ENCODE measurements at regions not wholly inside any gene's neighbourhood (a gene's known extent, or its start where the extent isn't known, plus 50 kb on each side); places are given as distances from the start of the nearest gene placed in this dataset.

DNA sequence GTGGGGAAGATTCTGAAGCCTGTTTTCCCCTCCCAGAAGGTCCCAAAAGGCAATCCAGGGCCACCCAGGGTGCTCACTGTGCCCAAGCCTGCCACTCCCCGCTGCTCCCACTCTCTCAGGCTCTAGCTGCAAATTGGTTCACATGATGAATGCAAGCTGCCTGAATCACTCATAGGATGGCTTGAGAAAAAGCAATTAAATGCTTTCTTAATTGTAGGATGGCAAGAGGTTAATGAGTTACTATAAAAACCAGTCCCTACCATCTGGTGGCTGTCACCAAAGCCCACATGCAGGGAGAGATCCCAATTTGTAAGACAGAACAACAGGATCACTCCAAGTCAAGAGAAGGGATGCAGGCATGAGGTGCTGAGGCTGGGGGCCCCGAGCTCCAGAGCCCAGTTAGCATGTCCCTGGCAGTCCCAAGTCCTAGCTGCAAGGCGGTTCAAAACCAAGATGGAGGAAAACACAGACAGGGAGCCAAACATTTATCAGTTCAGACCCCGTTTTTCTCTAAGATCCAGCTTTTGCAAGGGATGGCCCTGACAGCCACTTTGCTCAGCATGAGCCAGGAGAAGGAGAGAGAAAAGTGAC, 207.1 kb downstream of the UACA start:
- DNase-seq (ENCODE audit: low read depth): no peak

DNA sequence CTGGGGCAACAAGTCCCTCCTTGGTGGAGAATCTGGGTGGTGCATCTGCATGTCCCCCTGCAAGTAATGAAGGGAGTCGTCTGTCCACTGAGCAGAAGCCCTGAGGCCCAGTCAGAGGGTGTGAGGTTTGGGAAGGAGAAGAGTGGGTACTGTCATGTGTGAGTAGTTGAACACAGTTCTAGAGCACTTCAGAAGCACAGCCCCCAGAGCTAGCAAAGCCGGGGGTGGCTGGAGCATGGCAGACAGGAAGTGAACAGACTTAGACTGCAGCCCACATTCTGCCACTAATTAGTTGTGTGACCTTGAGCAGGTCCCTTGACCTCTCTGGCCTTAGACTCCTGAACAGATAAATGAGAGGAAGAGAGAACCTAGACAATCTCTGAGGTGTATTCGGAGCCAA, 207.6 kb downstream of the UACA start:
- no peak for DNase-seq (ENCODE audit: low read depth)

DNA sequence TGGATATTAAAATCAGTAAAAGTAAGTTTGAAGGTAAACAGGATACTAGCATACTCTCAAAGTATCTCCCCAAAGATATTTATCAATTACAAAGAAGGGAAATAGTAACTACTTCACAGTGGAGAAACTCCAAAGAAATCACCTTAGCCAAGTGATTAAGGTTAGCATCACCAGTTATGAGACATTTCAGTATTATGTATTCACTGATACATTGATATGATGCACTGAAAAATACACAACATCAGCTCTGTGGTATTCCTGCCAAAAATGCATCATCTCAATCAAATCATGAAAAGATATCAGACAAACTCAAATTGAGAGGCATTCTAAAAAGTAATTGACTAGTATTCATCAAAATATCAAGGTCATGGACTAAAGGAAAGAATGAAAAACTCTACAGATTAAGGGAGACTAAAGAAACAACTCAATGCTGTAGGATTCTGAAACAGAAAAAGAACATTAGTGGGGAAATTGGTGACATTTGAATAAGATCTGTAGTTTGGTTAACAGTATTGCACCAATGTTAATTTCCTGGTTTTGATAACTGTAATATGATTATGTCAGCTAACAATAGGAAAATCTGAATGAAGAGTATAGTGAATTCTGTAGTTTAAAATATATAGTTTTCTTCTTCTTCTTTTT, 215.4 kb downstream of the UACA start:
- DNase-seq (ENCODE audit: low read depth): no peak

DNA sequence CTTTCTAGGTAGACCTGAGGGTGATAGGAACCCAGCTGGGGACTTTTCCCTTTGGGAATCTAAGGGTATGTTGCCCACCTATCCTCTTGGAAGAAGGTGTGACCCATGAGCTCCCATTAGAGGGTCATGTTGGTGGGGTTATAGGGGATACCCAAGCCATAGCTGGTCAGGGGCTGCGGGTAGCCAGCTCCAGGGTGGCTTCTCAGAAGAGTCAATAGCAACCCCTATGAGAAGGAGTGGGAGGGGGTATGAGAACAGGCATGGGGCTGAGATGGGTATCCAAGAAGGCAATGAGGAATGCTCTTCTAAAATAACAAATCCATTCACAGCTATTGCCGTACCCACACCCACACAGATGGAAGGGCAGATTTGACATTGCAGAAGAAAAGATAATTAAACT, 217.8 kb downstream of the UACA start:
- DNase-seq (ENCODE audit: low read depth): no peak

DNA sequence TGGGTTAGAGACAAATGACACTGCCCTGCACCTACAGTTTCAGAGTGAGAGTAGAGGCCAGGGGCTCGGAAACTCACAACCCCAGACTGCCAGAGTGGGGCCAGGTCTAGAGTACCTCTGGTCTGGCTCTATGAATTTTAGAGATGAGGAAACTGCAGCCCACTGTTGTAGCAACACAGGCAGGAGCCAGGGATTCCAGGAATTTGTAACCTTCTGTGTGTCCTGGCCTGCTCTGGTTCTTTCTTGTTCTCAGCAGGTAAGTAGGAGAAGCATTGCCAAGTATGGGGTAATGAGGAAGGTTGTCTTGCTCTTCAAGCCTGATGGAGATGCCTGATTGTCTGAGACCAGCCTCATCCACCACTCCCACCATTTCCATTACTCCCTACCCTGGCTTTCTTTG, 221.8 kb downstream of the UACA start:
- no peak for DNase-seq (ENCODE audit: low read depth)

DNA sequence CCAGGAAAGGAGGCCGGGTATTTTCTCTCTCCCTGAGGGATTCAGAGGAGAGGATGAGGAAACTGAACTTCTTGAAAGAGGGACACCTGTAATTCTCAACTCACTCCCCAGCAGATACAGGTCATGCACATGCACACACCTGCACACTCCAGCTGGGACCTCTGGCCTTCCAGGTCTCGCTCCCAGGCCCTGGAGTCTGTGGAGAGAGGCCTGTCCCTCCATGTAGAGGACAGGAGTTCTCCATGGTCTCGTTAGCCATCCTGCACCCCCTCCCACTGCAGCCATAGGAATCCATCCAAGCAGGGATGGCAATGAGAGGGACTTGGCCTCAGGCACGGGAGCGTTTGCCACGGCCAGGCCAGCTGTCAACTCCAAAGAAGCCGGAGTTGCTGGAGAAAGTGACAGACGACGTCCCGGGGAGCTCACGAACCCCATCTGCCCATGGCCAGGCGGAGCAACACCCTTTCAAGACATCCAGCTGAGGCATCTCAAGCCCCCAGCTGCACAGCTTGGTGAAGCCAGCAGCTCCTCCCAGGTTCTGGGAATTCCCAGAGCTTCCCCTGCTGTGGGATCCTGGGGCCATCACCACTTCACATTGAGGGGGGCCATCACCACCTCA, 223.3 kb downstream of the UACA start:
- no peak for DNase-seq (ENCODE audit: low read depth)

DNA sequence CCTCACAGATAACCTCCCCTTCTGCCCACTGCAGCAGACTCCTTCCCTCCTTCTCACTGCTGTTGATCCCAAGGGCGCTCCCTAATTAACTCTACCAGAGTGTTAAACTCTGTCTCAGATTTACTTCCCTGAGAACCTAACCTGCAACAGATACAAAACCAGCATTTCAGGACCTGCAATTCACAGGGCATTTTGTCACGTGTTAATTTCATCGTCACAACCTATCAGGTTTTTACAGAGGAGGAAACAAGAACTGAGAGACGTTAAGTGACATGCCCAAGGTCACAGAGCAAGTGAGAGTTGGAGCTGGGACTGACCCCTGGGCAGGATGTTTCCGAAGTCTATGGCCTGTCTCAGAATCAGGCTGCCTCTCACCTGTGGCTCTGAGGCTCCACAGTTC, 223.9 kb downstream of the UACA start:
- no peak for DNase-seq (ENCODE audit: low read depth)

DNA sequence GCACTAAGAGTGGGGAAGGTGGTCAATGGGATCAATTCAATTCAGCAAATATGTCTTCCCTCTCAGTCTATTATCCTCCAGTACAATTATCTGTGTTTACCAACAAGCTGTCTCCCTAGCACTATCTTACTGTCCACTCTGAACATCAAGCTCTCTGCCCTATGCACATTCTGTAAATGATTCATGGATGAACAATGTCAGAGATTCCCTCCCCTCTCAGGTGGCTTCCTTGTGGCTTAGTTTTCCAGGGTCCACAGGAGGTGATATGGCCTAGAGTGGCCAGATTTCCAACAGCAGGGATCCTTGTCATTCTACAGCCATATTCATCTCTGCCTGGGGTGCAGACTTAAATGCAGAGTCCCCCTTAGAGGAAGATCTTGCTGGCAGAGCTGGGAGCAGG, 225.1 kb downstream of the UACA start:
- DNase-seq (ENCODE audit: low read depth): no peak

DNA sequence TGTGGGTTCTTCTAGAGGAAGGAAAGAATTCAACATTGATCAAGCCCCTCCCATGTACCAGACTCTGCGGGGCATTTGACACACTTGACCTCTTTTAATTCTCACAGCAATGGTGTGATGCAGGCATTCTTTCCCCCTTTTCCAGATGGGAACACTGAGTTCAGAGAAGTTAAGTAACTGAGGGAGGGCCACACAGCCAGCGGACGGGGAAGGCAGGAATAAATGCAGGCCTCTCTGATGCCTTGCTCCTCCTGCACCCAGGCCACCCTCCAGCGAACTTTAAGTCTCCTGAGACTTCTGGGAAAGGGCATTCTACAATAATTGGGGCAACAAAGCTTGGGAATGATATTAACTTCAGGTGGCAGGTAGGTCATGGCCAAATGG, 227.4 kb downstream of the UACA start:
- no peak for DNase-seq (ENCODE audit: low read depth)

DNA sequence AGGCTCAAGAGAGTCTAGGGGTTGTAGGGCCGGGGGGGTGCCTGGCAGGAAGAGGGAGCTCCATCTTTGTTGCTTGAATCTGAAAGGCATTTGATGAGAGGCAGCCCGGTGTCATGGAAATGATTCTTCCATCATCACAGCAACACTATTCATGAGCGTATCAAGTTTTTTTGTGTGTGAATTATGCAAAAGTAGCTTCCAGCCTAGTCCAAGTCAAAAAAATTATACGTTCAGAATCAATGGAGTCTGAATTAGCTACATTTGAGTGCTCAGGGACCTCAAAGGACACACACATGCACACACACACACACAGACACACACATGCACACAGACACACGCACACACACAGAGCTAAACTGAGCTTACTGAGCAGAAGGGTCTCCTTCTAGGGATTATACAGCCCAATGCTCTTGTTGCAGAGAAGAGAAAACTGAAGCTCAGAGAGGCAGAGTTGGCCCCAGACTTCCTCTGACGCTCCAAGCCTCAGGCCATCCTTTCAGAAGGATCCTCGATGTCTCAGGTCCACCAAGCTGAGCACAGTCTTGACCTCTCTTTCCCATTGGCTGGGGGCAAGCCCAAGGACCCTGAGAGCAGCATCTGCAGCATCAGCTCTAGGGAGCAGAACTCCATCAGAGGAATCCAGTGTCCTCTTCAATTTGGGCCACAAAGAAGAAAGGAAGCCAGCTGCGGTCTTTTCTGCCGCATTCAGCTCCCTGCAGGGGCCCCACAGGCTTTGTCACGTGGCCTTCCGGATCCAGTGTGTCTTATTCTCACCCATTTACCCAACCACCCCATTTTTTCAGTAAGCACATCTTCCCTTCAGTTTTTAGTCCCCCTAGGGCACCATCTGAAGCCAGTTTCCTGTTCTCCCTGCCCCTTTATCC, 228.0 kb downstream of the UACA start:
- no peak for DNase-seq (ENCODE audit: low read depth)

DNA sequence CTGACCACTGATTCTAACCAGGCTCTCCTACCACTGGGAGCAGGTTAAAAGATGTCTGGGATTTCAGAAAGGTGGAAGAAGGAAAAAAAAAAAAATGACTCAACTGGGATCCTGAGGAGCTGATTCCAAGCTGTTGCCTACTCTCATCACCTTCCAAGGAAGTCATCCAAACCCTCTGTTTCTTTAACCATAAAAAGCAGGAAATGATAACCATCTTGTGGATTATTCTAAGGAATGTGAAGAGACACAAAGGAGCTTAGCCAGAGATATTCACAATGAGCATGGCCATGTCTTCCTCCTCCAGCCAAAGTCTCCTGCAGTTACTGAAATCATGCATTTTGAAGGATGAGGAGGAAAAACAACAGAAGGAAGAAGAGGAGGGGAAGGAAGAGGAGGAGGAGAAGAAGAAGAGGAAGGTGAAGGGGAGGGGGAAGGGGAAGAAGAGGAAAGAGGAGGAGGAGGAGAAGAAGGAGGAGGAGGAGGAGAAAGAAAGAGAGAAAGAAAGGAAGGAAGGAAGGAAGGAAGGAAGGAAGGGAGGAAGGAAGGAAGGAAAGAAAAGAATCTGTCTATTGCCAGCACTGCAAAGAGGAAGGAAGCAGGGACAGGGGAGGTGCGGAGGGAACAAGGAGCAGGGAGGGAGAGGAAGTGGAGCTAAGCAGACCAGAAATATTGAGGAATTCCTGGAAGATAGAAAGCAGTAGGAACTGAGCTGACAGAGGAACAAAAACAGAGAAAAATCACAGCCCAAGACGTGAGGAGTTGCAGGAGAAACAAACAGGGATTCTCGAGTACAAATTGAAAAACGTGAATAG, 229.2 kb downstream of the UACA start:
- no peak for DNase-seq (ENCODE audit: low read depth)

DNA sequence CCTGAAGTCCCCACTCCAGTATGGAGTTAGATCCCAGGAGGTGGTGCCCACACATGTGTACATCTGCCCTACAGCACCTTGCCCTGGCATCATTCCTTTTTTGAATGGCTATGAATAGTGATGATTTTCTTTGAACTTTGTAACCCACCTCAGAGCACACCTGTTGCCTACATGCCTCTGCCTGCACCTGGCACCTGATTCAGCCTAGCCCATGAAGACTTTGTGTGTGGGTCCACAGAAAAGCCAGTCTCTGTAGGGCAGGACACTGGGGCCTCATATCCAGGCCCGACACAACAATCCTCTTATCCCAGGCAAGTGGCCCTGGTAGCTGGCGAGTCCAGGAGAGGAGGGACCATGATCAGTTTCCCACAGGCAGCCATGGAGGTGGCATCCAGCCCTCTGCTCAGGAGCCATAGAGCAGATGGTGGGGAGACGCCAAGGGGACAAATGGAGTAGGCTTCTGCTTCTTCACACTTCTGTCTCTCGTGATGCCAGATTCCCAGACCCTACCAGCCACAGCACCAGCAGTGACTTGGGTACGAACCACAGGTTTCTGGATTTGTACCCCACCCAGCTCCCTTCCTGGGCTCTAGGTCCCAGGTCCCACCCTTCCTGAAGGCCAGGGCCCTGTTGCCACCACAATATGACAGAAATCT, 230.7 kb downstream of the UACA start:
- no peak for DNase-seq (ENCODE audit: low read depth)

DNA sequence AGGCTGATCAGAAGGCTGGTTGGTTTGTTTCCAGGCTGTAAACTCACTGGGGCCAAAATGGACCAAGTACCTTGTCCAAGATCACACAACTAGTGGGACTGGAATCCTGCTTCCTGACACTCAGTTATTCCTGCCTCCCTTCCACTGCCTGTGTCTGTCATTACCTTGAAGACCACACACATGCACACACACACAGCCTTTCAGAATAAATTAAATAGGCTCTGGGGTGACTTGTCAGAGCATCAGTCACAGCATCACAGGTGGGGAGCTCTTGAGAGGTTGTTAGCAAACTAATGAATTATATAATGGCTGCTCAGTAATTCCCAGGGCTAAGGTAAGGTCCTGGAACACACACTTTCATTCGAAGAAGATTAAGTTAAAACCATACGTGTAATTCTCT, 231.8 kb downstream of the UACA start:
- DNase-seq (ENCODE audit: low read depth): no peak

DNA sequence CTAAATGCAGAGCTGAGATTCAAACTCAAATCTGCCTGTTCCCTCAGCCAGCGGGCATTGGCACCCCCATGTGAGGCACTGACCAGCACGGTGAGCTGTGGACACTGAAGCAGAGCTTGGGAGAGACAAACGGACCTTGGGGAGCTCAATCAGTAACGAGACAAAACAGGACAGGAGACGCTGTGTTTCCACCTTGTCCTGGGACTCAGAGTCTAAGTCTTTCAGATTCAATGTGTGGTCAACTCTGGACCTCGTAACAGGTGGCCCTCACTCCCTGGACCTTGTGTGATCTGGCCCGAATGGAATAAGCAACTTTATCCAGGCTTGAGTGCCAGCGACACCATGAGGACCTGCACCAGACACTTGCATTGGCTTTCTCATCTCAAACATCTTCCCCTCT, 232.5 kb downstream of the UACA start:
- DNase-seq (ENCODE audit: low read depth): no peak

DNA sequence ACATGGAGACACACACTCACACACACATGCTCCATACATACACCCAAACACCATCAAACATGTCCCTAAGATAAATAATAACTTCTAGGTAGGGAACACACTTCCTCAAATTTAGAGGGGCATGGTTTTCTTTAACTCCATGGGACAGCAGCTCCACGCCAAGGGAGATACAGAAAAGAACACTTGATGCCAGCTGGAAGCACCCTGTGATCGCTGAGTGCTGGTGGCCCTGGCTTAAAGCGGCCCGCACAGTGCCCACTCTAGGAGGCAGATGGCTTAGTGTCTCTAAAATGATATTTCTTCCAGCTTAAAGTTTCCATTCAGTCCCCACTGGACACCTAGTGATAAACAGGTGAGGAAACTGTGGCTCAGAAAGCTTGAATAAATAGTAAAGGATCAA, 232.9 kb downstream of the UACA start:
- DNase-seq (ENCODE audit: low read depth): no peak

DNA sequence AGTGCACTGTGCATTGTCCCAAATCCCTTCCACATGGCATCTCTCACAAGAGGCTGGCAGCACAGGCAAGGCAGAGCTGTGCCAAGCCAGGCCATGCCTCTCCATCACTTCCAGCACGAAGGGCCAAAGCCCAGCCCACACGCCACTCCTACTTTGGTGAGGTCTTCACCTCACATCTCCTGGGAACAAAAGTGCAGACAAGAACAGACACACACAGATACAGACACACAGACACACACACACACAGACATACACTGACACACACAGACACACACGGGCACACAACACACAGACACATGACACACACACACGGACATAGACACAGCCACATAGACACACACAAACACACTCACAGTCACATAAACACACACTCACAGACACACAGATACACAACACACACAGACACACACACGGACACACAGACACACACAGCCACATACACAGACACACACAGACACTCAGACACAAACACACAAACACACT, 233.3 kb downstream of the UACA start:
- no peak for DNase-seq (ENCODE audit: low read depth)

DNA sequence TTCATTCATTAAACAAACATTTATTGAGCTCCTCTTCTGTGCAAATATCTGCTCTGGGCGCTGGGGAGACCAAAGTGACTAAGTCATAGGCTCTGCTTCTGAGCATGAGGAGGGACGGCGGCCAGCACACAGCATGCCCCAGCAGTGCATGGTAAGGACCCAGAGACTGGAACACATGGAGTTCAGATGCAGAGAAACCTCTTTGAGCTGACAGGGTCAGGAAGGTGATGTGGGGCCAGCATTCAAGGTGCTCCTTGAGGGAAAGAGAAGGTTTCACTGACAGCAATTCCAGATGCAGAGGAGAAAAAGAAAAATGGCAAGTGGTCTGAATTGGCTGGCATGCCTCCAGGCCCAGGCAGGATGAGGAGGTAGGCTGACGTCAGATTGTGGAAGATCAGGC, 234.5 kb downstream of the UACA start:
- DNase-seq (ENCODE audit: low read depth): no peak

DNA sequence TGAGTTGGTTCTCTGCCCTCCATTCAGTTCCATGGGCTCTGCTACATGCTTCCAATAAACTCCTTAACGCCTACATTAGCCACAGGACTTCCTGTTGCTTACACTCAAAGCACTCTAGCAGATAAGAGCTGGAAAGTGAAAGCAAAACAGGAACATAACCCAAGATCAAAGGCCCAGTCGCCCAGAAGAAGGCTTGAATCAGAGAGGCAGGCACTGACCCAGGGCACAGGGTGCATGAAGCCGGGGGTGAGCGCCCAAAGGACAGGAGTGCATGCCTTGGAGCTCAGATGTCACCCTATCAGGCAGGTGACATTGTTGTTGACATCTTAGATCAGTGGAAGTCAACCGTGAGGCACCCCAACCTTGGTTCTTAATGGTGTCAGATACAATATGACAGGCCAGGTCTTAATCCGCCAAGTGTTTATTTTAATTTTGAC, 235.1 kb downstream of the UACA start:
- DNase-seq (ENCODE audit: low read depth): no peak

DNA sequence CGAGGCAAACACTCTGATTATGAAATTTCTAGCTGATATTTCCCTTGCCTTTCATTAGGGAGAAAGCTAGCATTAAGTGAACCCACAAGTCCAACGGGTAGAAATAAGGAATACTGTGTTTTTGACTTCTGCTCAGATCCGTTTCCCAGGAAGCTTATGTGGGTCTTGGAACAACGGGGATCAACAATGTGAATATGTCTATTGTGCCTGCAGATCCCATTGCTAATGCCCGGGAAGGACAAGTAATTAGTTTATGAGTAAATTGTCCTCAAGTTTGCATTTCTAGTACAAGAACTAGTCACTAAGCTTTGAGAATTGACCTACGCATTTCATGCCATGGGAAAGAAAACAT, 236.4 kb downstream of the UACA start:
- DNase-seq (ENCODE audit: low read depth): no peak

DNA sequence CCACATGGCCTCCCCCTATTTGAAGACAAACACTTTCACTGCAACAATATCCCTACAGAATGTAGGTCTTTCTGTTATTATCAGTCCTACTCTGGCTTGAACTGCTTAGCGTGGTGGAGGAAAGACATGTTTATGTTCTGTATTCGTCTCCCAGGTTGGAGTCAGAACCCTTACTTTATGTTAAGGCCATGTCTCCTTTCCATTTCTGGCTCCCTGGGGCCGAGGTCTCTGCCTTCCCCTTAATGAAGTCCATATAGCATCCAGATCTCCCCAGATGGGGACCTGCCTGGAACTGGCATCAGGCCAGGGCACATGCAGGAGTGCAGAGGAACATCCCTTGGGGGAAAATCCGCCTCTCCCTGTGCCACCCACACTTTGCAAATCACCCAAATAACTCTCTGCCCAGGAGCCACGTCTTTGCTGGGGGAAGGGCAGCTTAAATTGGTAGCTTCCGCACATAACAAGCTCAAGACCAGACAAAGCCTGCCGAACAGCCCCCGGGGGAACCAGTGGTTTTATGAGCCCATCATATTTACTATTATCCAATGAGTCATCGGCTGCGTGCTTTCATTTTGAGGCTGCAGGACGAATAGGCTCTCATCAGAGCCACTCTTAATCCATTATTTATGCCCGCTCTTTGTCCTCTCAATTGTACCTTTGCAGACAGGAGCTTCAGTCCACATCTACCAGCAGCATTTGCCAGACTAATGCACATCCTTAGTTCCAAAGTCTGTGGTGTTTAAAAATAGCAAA, 237.0 kb downstream of the UACA start:
- peak; percentile 82 for DNase-seq (ENCODE audit: low read depth)

DNA sequence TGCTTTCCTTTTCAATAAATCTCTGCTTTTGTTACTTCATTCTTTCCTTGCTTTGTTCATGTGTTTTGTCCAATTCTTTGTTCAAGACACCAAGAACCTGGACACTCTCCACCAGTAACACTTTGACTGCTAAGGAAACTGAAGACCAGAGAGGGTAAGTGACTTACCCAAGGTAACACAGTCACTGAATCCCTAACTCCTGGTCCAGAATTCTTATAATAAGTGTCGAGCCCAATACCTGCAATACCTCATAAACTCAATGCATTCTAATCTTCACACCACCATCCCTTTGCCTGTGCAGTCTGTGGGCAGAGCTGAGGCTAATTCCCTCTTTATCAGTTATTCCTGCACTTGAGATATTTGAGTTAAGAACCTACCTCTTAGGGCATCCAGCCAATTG, 237.8 kb downstream of the UACA start:
- no peak for DNase-seq (ENCODE audit: low read depth)
